ENCODE measurements at regions not wholly inside any gene's neighbourhood (a gene's known extent, or its start where the extent isn't known, plus 50 kb on each side); places are given as distances from the start of the nearest gene placed in this dataset.

DNA sequence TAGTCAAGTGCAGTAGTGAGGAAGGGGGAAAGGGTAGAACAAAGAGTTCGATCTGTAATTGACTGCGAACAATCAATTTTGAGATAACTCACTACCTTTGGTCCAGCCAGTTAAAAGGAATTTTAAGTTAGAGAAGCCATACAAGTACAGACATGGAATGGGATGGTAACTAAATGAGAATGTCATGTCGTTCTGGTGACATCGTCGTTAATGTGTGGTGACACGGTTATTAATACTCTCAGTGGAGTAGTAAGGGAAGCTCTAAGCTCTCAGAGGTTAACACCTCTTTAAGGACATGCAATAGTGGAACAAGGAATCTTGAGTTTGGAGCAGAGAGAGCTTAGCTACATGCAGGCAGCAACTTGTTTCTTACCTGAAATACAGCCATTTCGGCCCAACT, 154.9 kb upstream of the KLF12 start:
- no peaks in the 10 kb centered on the region for H3K9me2 ChIP-seq (ENCODE audit: low read depth, low read length)
- H2AFZ ChIP-seq (ENCODE audit: low read length), result no peak overlapping the region; the same call in 1 of the 2 replicates
- H4K20me1 ChIP-seq (ENCODE audit: insufficient read depth, low read length), result no peaks in the 10 kb centered on the region
- peak overlapping the region; percentile 93 for H3K4me2 ChIP-seq (ENCODE audit: low read length)
- H3K4me1 ChIP-seq (ENCODE audit: insufficient read depth, low read length, severe bottlenecking), result peaks cover 61% of the 10 kb centered on the region
- no peaks in the 10 kb centered on the region for H3K36me3 ChIP-seq (ENCODE audit: insufficient read depth, low read length)
- H3K79me2 ChIP-seq (ENCODE audit: insufficient read depth, low read length), result no peaks in the 10 kb centered on the region
- no peaks in the 10 kb centered on the region for H3K27me3 ChIP-seq (ENCODE audit: insufficient read depth, low read length)
- peaks cover 2% of the 10 kb centered on the region; the same call in 1 of the 2 replicates for H3F3A ChIP-seq (ENCODE audit: insufficient read depth, low read length)
- no peaks in the 10 kb centered on the region for H3K9me3 ChIP-seq (ENCODE audit: low read length)
- TF ChIP-seq CTCF (IDR thresholded peaks at IDR 0.05; ENCODE audit: low read length), result no peak
- no peak for TF ChIP-seq EZH2 (IDR thresholded peaks at IDR 0.05; ENCODE audit: borderline replicate concordance, low read length)
- peak overlapping the region; percentile 59 for H3K4me3 ChIP-seq (ENCODE audit: low read depth, low read length, poor library complexity, severe bottlenecking)
- H3K9ac ChIP-seq (ENCODE audit: low read length), result peak overlapping the region; percentile 73; the same call in 1 of the 2 replicates
- H3K27ac ChIP-seq (ENCODE audit: low read depth, low read length, poor library complexity, severe bottlenecking), result peak overlapping the region; percentile 96

DNA sequence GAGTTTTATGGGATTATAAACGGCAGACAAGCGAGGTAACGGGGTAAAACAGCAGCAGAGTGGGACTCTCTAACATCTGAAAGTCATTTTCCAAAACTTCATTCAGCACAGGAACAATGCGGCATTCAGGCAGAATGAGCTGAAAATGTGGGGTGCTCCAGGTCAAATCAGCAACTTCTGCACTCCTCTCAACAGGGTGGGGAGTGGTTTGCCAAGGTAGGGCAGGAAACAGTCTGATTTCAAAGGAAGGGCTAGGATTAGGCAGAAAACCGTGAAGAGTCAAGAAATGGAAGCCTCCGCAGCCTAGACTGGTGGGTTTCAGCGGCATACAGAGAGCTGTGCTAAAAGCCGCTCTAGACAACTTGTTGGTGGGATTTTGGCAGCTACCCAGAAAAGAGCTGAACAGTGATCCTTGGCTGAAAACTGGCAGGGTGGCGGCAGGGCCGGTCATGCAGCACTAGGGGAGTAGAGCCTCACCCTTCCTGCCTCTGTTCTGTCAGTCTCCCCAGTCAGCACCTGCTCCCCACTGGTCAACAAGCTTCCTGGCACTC, 154.2 kb upstream of the KLF12 start:
- H3K4me3 ChIP-seq (ENCODE audit: low read depth, low read length, poor library complexity, severe bottlenecking), result peak overlapping the region; percentile 59
- no peaks in the 10 kb centered on the region for H3K36me3 ChIP-seq (ENCODE audit: insufficient read depth, low read length)
- H3F3A ChIP-seq (ENCODE audit: insufficient read depth, low read length), result peaks cover 2% of the 10 kb centered on the region; the same call in 1 of the 2 replicates
- H2AFZ ChIP-seq (ENCODE audit: low read length), result peak overlapping the region; percentile 66
- H3K4me2 ChIP-seq (ENCODE audit: low read length), result peak overlapping the region; percentile 93
- no peak for TF ChIP-seq EZH2 (IDR thresholded peaks at IDR 0.05; ENCODE audit: borderline replicate concordance, low read length)
- no peak for TF ChIP-seq CTCF (IDR thresholded peaks at IDR 0.05; ENCODE audit: low read length)
- peak overlapping the region; percentile 96 for H3K27ac ChIP-seq (ENCODE audit: low read depth, low read length, poor library complexity, severe bottlenecking)
- H3K9me3 ChIP-seq (ENCODE audit: low read length), result no peaks in the 10 kb centered on the region
- H4K20me1 ChIP-seq (ENCODE audit: insufficient read depth, low read length), result no peaks in the 10 kb centered on the region
- H3K9ac ChIP-seq (ENCODE audit: low read length), result peak overlapping the region; percentile 73
- peaks cover 61% of the 10 kb centered on the region for H3K4me1 ChIP-seq (ENCODE audit: insufficient read depth, low read length, severe bottlenecking)
- H3K27me3 ChIP-seq (ENCODE audit: insufficient read depth, low read length), result no peaks in the 10 kb centered on the region
- H3K9me2 ChIP-seq (ENCODE audit: low read depth, low read length), result no peaks in the 10 kb centered on the region
- H3K79me2 ChIP-seq (ENCODE audit: insufficient read depth, low read length), result no peaks in the 10 kb centered on the region

- Histone ChIP-seq H3F3A (ENCODE audit: insufficient read depth, low read length) (peaks cover 2% of the 10 kb centered on the region; the same call in 1 of the 2 replicates), H3K9me2 (ENCODE audit: low read depth, low read length) (no peaks in the 10 kb centered on the region), H3K9ac (ENCODE audit: low read length) (peak overlapping the region; percentile 73), H2AFZ (ENCODE audit: low read length) (peak overlapping the region; percentile 13), H3K4me3 (ENCODE audit: low read depth, low read length, poor library complexity, severe bottlenecking) (peak overlapping the region; percentile 59), H3K9me3 (ENCODE audit: low read length) (no peaks in the 10 kb centered on the region), H3K27me3 (ENCODE audit: insufficient read depth, low read length) (no peaks in the 10 kb centered on the region), H3K4me1 (ENCODE audit: insufficient read depth, low read length, severe bottlenecking) (peaks cover 61% of the 10 kb centered on the region), H3K4me2 (ENCODE audit: low read length) (peak overlapping the region; percentile 93), H3K79me2 (ENCODE audit: insufficient read depth, low read length) (no peaks in the 10 kb centered on the region), H4K20me1 (ENCODE audit: insufficient read depth, low read length) (no peaks in the 10 kb centered on the region), H3K36me3 (ENCODE audit: insufficient read depth, low read length) (no peaks in the 10 kb centered on the region), H3K27ac (ENCODE audit: low read depth, low read length, poor library complexity, severe bottlenecking) (peak overlapping the region; percentile 96)
- no peak for TF ChIP-seq CTCF (IDR thresholded peaks at IDR 0.05; ENCODE audit: low read length)
- TF ChIP-seq EZH2 (IDR thresholded peaks at IDR 0.05; ENCODE audit: borderline replicate concordance, low read length), result no peak
Observed at GRCh38 chr13:74287724-74288169, 153.5 kb upstream of the KLF12 start.

All from OCI-LY1 (cell line).